ENCODE measurements at regions not wholly inside any gene's neighbourhood (a gene's known extent, or its start where the extent isn't known, plus 50 kb on each side); places are given as distances from the start of the nearest gene placed in this dataset.

GRCh38 chr16:85390511-85391174 lies 222.5 kb upstream of the GSE1 start (continued):
- TF ChIP-seq AKNA (CRISPR knock-in tag; IDR thresholded peaks at IDR 0.05; ENCODE audit: borderline replicate concordance): no peak
- 0 out of 2 replicates have a peak, but pooled peaks have one; percentile 36 for TF ChIP-seq HDAC2 (CRISPR knock-in tag; IDR thresholded peaks at IDR 0.05)
- no peak for TF ChIP-seq MIER3 (CRISPR knock-in tag; IDR thresholded peaks at IDR 0.05; ENCODE audit: borderline replicate concordance)
- TF ChIP-seq HNF4G (IDR thresholded peaks at IDR 0.05; ENCODE audit: borderline replicate concordance, low read depth, low read length): peak; percentile 45; the same call in 1 of the 2 replicates
- TF ChIP-seq HNF4G (CRISPR knock-in tag; IDR thresholded peaks at IDR 0.05; ENCODE audit: borderline replicate concordance, low read depth): no peak
- TF ChIP-seq ZNF563 (CRISPR knock-in tag; IDR thresholded peaks at IDR 0.05): no peak
- no peak for TF ChIP-seq SRSF4 (IDR thresholded peaks at IDR 0.05; ENCODE audit: low read depth, low read length, poor library complexity, severe bottlenecking)
- TF ChIP-seq NFRKB (IDR thresholded peaks at IDR 0.05): no peak
- no peak for TF ChIP-seq THAP7 (CRISPR knock-in tag; IDR thresholded peaks at IDR 0.05)
- no peak for TF ChIP-seq MAZ (IDR thresholded peaks at IDR 0.05; ENCODE audit: borderline replicate concordance, low read depth, low read length)
- TF ChIP-seq MAZ (CRISPR knock-in tag; IDR thresholded peaks at IDR 0.05; ENCODE audit: low read depth): no peak
- no peak for TF ChIP-seq ZBTB49 (CRISPR knock-in tag; IDR thresholded peaks at IDR 0.05; ENCODE audit: borderline replicate concordance)
- TF ChIP-seq KAT8 (CRISPR knock-in tag; IDR thresholded peaks at IDR 0.05): 0 out of 2 replicates have a peak, but pooled peaks have one; percentile 39
- no peak for TF ChIP-seq NONO (IDR thresholded peaks at IDR 0.05)
- TF ChIP-seq NONO (CRISPR knock-in tag; conservative IDR thresholded peaks at IDR 0.05): 0 out of 2 replicates have a peak, but pooled peaks have one; percentile 26
- TF ChIP-seq POLR2A (IDR thresholded peaks at IDR 0.05; ENCODE audit: insufficient read depth in 1 of 2, low read depth in 2 of 2, low read length in 2 of 2): no peak
- no peak for TF ChIP-seq ZNF761 (CRISPR knock-in tag; conservative IDR thresholded peaks at IDR 0.05)
- TF ChIP-seq PAXIP1 (CRISPR knock-in tag; conservative IDR thresholded peaks at IDR 0.05): 0 out of 2 replicates have a peak, but pooled peaks have one; percentile 27
- no peak for TF ChIP-seq ZNF251 (CRISPR knock-in tag; IDR thresholded peaks at IDR 0.05)
